Body of pancreas (tissue), 4 donors: ENCODE measurements at regions not wholly inside any gene's neighbourhood (a gene's known extent, or its start where the extent isn't known, plus 50 kb on each side); places are given as distances from the start of the nearest gene placed in this dataset.

Experiments used
- CTCF ChIP-seq, 7 experiments: fragments of 450-650 bp in 4 of 7; fragments of 200-600 bp in 3 of 7; sonication (generic) in 3 of 7; IDR thresholded peaks; one replicate each; pipeline ENCODE4 v1.5.1; 2016 to 2019; ENCODE audit warnings: antibody characterized with exemption in 7 of 7
- POLR2A ChIP-seq, 3 donors: fragments of 450-650 bp; IDR thresholded peaks; one replicate each; pipeline ENCODE4 v1.6.1; 2016; ENCODE audit warnings: antibody characterized with exemption in 3 of 3, mild to moderate bottlenecking in 2 of 3

GRCh38 chr2:48120759-48121242 is 193.7 kb upstream of the FOXN2 start:
- TF ChIP-seq CTCF (IDR thresholded peaks at IDR 0.05) = no peak
- TF ChIP-seq POLR2A (IDR thresholded peaks at IDR 0.05) = no peak
